GM10266 (cell line): ENCODE measurements at regions not wholly inside any gene's neighbourhood (a gene's known extent, or its start where the extent isn't known, plus 50 kb on each side); places are given as distances from the start of the nearest gene placed in this dataset.

ENCODE experiments used
- DNase-seq: peaks from one replicate; pipeline ENCODE4 v3.0.0; 2012; ENCODE audit errors: extremely low spot score
- TF ChIP-seq, protein P1 (sequence below): IDR thresholded peaks from 2 replicates; pipeline ENCODE4 v1.5.1; 2012; ENCODE audit warnings: mild to moderate bottlenecking, low read depth; ENCODE audit not compliant: control insufficient read depth, insufficient read depth; ENCODE audit errors: missing control alignments

- TF ChIP-seq, protein P1, sequence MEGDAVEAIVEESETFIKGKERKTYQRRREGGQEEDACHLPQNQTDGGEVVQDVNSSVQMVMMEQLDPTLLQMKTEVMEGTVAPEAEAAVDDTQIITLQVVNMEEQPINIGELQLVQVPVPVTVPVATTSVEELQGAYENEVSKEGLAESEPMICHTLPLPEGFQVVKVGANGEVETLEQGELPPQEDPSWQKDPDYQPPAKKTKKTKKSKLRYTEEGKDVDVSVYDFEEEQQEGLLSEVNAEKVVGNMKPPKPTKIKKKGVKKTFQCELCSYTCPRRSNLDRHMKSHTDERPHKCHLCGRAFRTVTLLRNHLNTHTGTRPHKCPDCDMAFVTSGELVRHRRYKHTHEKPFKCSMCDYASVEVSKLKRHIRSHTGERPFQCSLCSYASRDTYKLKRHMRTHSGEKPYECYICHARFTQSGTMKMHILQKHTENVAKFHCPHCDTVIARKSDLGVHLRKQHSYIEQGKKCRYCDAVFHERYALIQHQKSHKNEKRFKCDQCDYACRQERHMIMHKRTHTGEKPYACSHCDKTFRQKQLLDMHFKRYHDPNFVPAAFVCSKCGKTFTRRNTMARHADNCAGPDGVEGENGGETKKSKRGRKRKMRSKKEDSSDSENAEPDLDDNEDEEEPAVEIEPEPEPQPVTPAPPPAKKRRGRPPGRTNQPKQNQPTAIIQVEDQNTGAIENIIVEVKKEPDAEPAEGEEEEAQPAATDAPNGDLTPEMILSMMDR, result no peak
- no peak for DNase-seq
These were observed 245.5 kb downstream of the TDRD3 start for GRCh38 chr13:60642552-60642951.

DNA sequence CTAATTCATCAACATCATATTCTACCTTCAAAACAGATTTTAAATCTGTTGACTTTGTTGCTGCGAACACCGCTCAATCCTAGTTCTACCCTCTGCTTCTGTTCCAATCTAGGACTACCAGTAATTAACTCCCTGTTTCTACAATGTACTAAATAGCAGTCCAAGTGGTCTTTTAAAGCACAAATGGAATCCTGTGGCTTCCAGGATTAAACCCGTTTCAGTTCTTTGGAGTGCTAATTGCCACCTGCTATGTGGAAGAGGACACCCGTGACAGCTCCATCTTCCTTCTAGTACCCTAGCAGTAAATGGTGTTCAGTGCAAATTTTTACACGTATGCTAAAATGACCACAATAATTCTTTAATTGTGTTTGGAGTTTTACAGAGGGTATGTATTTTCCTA is 232.1 kb downstream of the TDRD3 start:
- TF ChIP-seq, protein P1, result no peak
- no peak for DNase-seq

DNA sequence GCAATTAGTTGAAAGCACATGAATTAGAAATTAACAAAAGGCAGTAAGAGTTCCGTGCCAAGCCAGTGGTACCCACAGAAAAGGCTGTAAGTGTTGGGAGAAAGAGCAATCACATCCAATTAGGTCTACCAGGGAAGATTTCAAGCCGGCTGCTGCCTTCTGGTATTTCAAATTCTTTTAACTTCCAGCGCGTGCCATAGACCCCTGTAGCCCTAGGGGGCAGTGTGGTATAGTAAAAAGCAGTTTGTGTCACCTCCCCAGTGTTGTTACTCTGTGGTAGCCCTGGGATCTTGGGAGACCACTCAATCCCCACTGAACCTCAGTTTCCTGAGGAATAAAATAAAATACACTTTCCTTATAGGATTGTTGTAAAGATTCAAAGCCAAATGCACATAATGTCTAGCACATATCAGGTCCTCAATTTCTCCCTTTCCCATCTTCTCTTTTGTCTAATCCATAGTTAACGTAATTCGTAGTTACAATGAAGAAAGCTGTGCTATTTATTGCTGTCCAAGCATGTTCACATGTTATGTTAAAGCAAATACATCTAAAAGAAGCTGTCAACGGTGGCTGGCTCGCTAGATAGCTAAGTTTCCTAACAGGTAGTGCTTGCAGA is 230.2 kb downstream of the TDRD3 start:
- TF ChIP-seq, protein P1, result peak; percentile 67
- peak; percentile 12 for DNase-seq
